ENCODE measurements at regions not wholly inside any gene's neighbourhood (a gene's known extent, or its start where the extent isn't known, plus 50 kb on each side); places are given as distances from the start of the nearest gene placed in this dataset.

GRCh38 chr2:239678666-239679296 lies 278.0 kb upstream of the HDAC4 start:
- H3K27me3 ChIP-seq (ENCODE audit: insufficient read depth, poor library complexity, severe bottlenecking), result peaks cover 45% of the 10 kb centered on the region
- H3K27ac ChIP-seq (ENCODE audit: poor library complexity, severe bottlenecking), result no peak overlapping the region
- TF ChIP-seq CTCF (IDR thresholded peaks at IDR 0.05; ENCODE audit: poor library complexity, severe bottlenecking), result no peak

GRCh38 chr2:239678186-239678490 lies 277.3 kb upstream of the HDAC4 start:
- DNase-seq (ENCODE audit: low spot score) (no peak), ATAC-seq (ENCODE audit: low read depth) (no peak)
- Histone ChIP-seq H3K36me3 (ENCODE audit: low read depth) (no peaks in the 10 kb centered on the region), H3K4me1 (ENCODE audit: insufficient read depth, poor library complexity, severe bottlenecking) (no peaks in the 10 kb centered on the region), H3K9me3 (ENCODE audit: severe bottlenecking) (no peaks in the 10 kb centered on the region), H3K27ac (ENCODE audit: poor library complexity, severe bottlenecking) (no peak overlapping the region), H3K27me3 (ENCODE audit: insufficient read depth, poor library complexity, severe bottlenecking) (peaks cover 39% of the 10 kb centered on the region), H3K4me3 (ENCODE audit: severe bottlenecking) (no peak overlapping the region)
- no peak for TF ChIP-seq CTCF (IDR thresholded peaks at IDR 0.05; ENCODE audit: poor library complexity, severe bottlenecking)

More at GRCh38 chr2:239678666-239679296, 278.0 kb upstream of the HDAC4 start:
- Histone ChIP-seq H3K9me3 (ENCODE audit: severe bottlenecking) (no peaks in the 10 kb centered on the region), H3K4me1 (ENCODE audit: insufficient read depth, poor library complexity, severe bottlenecking) (no peaks in the 10 kb centered on the region), H3K36me3 (ENCODE audit: low read depth) (no peaks in the 10 kb centered on the region), H3K4me3 (ENCODE audit: severe bottlenecking) (no peak overlapping the region)
- ATAC-seq (ENCODE audit: low read depth), result no peak
- DNase-seq (ENCODE audit: low spot score), result no peak

GRCh38 chr2:239677453-239678185 lies 276.8 kb upstream of the HDAC4 start:
- Histone ChIP-seq H3K36me3 (ENCODE audit: low read depth) (no peaks in the 10 kb centered on the region), H3K27ac (ENCODE audit: poor library complexity, severe bottlenecking) (no peak overlapping the region), H3K27me3 (ENCODE audit: insufficient read depth, poor library complexity, severe bottlenecking) (peaks cover 34% of the 10 kb centered on the region), H3K4me1 (ENCODE audit: insufficient read depth, poor library complexity, severe bottlenecking) (no peaks in the 10 kb centered on the region), H3K9me3 (ENCODE audit: severe bottlenecking) (no peaks in the 10 kb centered on the region), H3K4me3 (ENCODE audit: severe bottlenecking) (no peak overlapping the region)
- DNase-seq (ENCODE audit: low spot score) (no peak), ATAC-seq (ENCODE audit: low read depth) (no peak)
- no peak for TF ChIP-seq CTCF (IDR thresholded peaks at IDR 0.05; ENCODE audit: poor library complexity, severe bottlenecking)

- no peak for DNase-seq (ENCODE audit: low spot score)
- Histone ChIP-seq H3K4me1 (ENCODE audit: insufficient read depth, poor library complexity, severe bottlenecking) (no peaks in the 10 kb centered on the region), H3K36me3 (ENCODE audit: low read depth) (no peaks in the 10 kb centered on the region), H3K4me3 (ENCODE audit: severe bottlenecking) (no peak overlapping the region), H3K9me3 (ENCODE audit: severe bottlenecking) (no peaks in the 10 kb centered on the region), H3K27ac (ENCODE audit: poor library complexity, severe bottlenecking) (no peak overlapping the region), H3K27me3 (ENCODE audit: insufficient read depth, poor library complexity, severe bottlenecking) (peaks cover 26% of the 10 kb centered on the region)
- TF ChIP-seq CTCF (IDR thresholded peaks at IDR 0.05; ENCODE audit: poor library complexity, severe bottlenecking), result no peak
- ATAC-seq (ENCODE audit: low read depth), result no peak
Observed at GRCh38 chr2:239676716-239677452, 276.1 kb upstream of the HDAC4 start.
